Fibroblast of the aortic adventitia (primary cell): ENCODE measurements at regions not wholly inside any gene's neighbourhood (a gene's known extent, or its start where the extent isn't known, plus 50 kb on each side); places are given as distances from the start of the nearest gene placed in this dataset.

Experiments
- DNase-seq: peaks from one replicate; pipeline ENCODE4 v3.0.0-alpha.2; 2010; ENCODE audit warnings: low read depth
- H3K4me3 ChIP-seq: 2 replicates; pipeline ENCODE4 v1.5.1; 2011; ENCODE audit warnings: low read depth, mild to moderate bottlenecking, control low read depth, low read length, moderate library complexity
- TF ChIP-seq, protein P1 (sequence below): IDR thresholded peaks from 2 replicates; pipeline ENCODE4 v1.5.1; 2011; ENCODE audit warnings: mild to moderate bottlenecking, low read length, control low read depth, inconsistent platforms; ENCODE audit not compliant: insufficient read depth

GRCh38 chr7:79965946-79966345 is 168.7 kb upstream of the GNAI1 start:
- no peak overlapping the region for H3K4me3 ChIP-seq
- no peak for DNase-seq
- TF ChIP-seq, protein P1, sequence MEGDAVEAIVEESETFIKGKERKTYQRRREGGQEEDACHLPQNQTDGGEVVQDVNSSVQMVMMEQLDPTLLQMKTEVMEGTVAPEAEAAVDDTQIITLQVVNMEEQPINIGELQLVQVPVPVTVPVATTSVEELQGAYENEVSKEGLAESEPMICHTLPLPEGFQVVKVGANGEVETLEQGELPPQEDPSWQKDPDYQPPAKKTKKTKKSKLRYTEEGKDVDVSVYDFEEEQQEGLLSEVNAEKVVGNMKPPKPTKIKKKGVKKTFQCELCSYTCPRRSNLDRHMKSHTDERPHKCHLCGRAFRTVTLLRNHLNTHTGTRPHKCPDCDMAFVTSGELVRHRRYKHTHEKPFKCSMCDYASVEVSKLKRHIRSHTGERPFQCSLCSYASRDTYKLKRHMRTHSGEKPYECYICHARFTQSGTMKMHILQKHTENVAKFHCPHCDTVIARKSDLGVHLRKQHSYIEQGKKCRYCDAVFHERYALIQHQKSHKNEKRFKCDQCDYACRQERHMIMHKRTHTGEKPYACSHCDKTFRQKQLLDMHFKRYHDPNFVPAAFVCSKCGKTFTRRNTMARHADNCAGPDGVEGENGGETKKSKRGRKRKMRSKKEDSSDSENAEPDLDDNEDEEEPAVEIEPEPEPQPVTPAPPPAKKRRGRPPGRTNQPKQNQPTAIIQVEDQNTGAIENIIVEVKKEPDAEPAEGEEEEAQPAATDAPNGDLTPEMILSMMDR, result no peak

DNA sequence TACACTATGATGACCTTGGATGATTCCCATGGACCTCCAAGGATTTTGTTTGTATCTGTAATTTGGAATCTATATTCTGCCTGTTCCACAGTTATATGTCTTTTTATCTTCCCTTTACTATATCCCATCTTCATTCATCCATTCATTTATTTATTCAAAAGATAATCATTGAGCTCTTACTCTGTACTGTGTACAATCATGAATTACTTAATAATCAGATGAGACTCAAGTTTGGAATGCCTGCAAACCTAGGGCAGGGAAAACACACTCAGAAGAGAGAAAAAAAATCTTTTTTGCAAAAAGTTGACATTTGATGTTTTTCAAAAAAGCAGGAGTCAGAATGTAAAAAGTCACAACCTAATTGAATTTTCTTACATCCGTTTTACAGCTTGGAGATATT is 170.2 kb upstream of the GNAI1 start:
- no peak for DNase-seq
- TF ChIP-seq, protein P1, result no peak
- H3K4me3 ChIP-seq, result no peak overlapping the region

DNA sequence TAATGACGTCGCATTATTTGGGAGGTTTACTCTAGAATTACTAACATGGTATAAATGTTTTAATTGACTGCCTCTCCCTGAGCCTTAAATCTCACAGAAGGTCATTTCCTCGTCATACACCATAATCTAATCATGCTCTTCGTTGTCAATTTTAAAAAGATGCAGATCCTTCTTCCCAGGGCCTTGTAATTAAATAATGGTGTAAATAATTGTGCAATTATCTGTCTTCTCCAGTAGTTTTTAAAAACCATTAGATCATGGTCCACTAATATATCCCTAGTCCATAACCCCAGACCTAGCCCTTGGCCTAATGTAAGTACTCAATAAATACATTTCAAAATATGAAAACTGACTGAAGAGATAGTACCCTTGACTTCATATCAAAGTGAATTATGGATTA is 181.5 kb upstream of the GNAI1 start:
- H3K4me3 ChIP-seq, result no peak overlapping the region
- TF ChIP-seq, protein P1, result no peak
- no peak for DNase-seq

- H3K4me3 ChIP-seq, result no peak overlapping the region
- no peak for DNase-seq
- TF ChIP-seq, protein P1, result no peak
Measured at GRCh38 chr7:79952399-79952798, 182.2 kb upstream of the GNAI1 start.

- H3K4me3 ChIP-seq, result no peak overlapping the region
- TF ChIP-seq, protein P1, result no peak
- no peak for DNase-seq
Measured at GRCh38 chr7:79951415-79951814, 183.2 kb upstream of the GNAI1 start.

DNA sequence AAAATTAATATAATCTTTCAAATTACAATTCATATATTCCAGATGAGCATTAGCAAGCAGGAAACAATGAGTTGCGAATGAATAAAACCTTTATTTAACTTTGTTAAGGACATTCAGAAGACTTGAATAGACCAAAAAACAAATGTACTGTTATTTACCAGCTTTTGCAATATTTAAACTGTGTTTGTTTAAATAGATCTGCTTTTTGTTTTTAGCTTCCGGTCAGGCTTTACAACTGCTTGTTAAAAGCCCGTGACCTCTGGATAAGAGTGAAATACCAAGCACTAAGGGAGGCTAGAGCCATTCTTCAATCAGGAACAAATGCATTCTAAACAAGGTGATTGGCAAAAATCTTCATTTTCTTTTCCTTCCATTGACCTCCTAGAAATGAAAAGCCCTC is 184.9 kb upstream of the GNAI1 start:
- DNase-seq, result no peak
- TF ChIP-seq, protein P1, result no peak
- no peak overlapping the region for H3K4me3 ChIP-seq

DNA sequence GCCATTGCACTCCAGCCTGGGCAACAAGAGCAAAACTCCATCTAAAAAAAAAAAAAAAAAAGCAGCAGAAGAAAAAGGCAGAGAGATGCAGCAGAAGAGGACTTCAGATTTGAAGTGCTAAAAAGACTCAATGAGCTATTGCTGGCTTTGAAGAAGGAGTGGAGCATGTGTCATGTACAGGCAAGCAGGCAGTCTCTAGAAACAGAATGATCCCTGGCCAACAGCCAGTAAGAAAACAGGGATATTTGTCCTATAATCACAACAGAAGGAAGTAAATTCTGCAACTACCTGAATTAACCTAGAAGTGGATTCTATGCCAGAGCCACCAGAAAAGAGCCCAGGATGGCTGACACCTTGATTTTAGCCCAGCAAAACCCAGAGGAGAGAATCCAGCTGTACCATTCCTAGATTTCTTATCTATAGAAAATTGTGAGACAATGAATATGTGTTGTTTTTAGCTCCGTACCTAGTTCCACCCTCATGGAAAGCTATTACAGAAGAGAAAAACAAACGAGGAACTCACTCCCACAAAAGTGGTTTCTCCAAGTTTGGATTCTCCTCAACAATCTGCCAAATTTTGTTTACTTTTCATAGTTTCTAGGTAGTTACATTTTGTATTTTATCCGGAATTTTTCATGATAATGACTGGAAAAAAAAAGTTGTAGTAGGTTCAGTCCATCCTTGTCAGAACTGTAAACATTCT is 198.2 kb upstream of the GNAI1 start:
- DNase-seq, result peak; percentile 88
- no peak overlapping the region for H3K4me3 ChIP-seq

More for the DNA sequence above, 198.2 kb upstream of the GNAI1 start:
- TF ChIP-seq, protein P1, result no peak
